Ishikawa (cell line): ENCODE measurements at regions not wholly inside any gene's neighbourhood (a gene's known extent, or its start where the extent isn't known, plus 50 kb on each side); places are given as distances from the start of the nearest gene placed in this dataset.
A peak's percentile ranks its signal among the peaks of the same experiment; 100 is the strongest.

Experiments
- CEBPB ChIP-seq: IDR thresholded peaks from 2 replicates; pipeline ENCODE4 v1.6.1; 2012
- CREB1 ChIP-seq: IDR thresholded peaks from 2 replicates; pipeline ENCODE4 v1.6.1; 2012; ENCODE audit warnings: low read depth
- EGR1 ChIP-seq: IDR thresholded peaks from 2 replicates; pipeline ENCODE4 v1.6.1; 2012
- EP300 ChIP-seq: IDR thresholded peaks from 2 replicates; pipeline ENCODE4 v1.6.1; 2012; ENCODE audit warnings: borderline replicate concordance
- FOXM1 ChIP-seq: IDR thresholded peaks from 2 replicates; pipeline ENCODE4 v1.6.1; 2012; ENCODE audit warnings: low read depth, borderline replicate concordance
- MAX ChIP-seq: IDR thresholded peaks from 2 replicates; pipeline ENCODE4 v1.6.1; 2012
- NFIC ChIP-seq: IDR thresholded peaks from 2 replicates; pipeline ENCODE4 v1.6.1; 2012
- RAD21 ChIP-seq: IDR thresholded peaks from 2 replicates; pipeline ENCODE4 v1.6.1; 2012; ENCODE audit warnings: low read depth
- REST ChIP-seq: IDR thresholded peaks from 2 replicates; pipeline ENCODE4 v1.6.1; 2012; ENCODE audit warnings: low read depth, mild to moderate bottlenecking
- TAF1 ChIP-seq: IDR thresholded peaks from 2 replicates; pipeline ENCODE4 v1.6.1; 2012; ENCODE audit warnings: low read depth, mild to moderate bottlenecking
- TCF12 ChIP-seq: IDR thresholded peaks from 2 replicates; pipeline ENCODE4 v1.6.1; 2012; ENCODE audit warnings: low read depth
- TEAD4 ChIP-seq: IDR thresholded peaks from 2 replicates; pipeline ENCODE4 v1.6.1; 2012
- USF1 ChIP-seq: IDR thresholded peaks from 2 replicates; pipeline ENCODE4 v1.6.1; 2012
- YY1 ChIP-seq: IDR thresholded peaks from 2 replicates; pipeline ENCODE4 v1.6.1; 2012; ENCODE audit warnings: low read depth
- ZBTB7A ChIP-seq: IDR thresholded peaks from 2 replicates; pipeline ENCODE4 v1.6.1; 2012; ENCODE audit warnings: low read depth

GRCh38 chr4:54428940-54429339, 199.8 kb downstream of the PDGFRA start:
- TF ChIP-seq TCF12 (no peak), TEAD4 (no peak), RAD21 (no peak), CEBPB (no peak), FOXM1 (no peak), USF1 (no peak), REST (no peak), NFIC (no peak), EP300 (no peak), MAX (no peak)

- TF ChIP-seq FOXM1 = no peak
- TF ChIP-seq RAD21 = peak; percentile 52
- no peak for TF ChIP-seq MAX
Observed at GRCh38 chr4:54433686-54434085, 204.6 kb downstream of the PDGFRA start.

DNA sequence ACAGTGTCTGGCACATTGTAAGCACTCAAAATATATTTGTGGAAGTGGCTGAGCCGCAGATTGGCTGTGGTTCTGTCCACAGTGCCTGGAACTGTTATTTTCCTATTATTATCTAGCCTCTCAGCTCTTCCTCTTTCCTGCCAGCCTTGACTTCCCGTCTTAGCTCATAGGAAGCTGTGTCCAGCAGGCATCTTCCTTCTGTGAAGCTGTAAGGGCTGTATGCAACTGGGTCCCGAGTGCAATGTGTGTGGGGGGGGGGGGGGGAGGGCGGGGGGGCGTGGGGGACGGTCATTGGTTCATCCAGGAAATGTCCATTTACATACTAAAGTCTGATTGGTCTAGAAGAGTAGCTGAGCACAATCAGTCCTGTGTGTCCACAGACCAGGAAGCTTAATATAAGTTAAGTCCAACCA, 210.7 kb downstream of the PDGFRA start:
- no peak for TF ChIP-seq REST
- no peak for TF ChIP-seq YY1
- no peak for TF ChIP-seq ZBTB7A
- TF ChIP-seq TAF1 = no peak
- TF ChIP-seq CREB1 = no peak

DNA sequence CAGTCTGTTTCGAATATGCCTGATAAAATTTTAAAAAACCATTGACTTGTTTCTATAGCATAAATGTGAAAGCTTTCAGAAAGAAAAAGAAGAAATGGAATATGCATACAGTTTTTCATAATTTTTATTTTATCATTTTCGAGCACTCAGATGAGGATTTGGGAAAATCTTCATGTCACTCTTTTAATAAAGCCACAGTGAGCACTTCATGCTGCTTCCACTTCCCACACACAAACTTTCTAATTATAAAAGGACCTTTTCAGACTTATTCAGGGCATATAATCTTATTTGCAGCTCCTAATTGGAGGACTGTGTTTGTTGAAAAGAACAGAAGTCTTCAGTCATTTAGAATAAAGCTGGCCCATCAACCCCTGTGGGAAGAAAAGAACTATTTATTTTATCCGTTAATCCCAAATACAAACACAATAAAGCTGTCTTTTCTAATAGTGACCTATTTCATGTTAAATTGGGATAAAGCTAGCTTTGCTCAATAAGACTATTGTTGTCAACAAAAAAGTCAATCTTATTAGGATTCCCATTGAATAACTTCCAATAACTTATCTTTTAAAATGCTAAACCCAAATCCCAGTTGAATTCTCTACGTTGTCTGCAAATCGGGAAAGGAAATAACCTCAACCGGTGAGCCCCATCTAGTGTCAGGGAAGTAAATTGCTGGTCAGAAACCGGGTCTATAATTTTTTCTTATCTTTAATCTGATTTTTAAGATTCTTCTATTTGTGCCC, 211.5 kb downstream of the PDGFRA start:
- TF ChIP-seq TEAD4 = no peak
- no peak for TF ChIP-seq CEBPB
- peak; percentile 48 for TF ChIP-seq RAD21

- no peak for TF ChIP-seq TCF12
- no peak for TF ChIP-seq YY1
- no peak for TF ChIP-seq RAD21
Observed at GRCh38 chr4:54445866-54446265, 211.9 kb upstream of the KIT start.

- no peak for TF ChIP-seq EGR1
- no peak for TF ChIP-seq REST
Observed at GRCh38 chr4:54446581-54446980, 211.2 kb upstream of the KIT start.

DNA sequence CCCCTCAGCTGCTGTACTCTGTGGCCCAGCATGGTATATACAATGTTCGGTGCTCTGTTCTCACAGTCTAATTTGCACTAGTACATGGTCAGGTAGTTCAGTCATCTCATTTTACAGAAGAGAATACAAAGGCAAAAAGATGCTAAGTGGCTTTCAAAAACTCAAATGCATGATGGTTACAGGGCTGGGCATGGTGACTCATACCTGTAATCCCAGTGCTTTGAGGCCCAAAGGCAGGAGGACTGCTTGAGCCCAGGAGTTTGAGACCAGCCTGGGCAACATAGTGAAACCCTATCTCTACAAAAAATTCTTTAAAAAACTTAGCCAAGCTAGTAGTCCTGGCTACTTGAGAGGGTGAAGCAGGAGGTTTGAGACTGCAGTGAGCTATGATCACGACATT, 210.5 kb upstream of the KIT start:
- no peak for TF ChIP-seq EP300
- TF ChIP-seq RAD21 = no peak
- no peak for TF ChIP-seq NFIC
